SK-N-SH treated with all-trans-retinoic acid at 6 μM for 48 hours (cell line): ENCODE measurements at regions not wholly inside any gene's neighbourhood (a gene's known extent, or its start where the extent isn't known, plus 50 kb on each side); places are given as distances from the start of the nearest gene placed in this dataset.

ENCODE experiments used
- ATAC-seq: fragments of 200-7000 bp; cut with Tn5 transposase; 3 replicates; pipeline ENCODE4 v1.9.1; 2020; ENCODE audit warnings: mild to moderate bottlenecking, moderate library complexity
- ARNTL ChIP-seq: fragments of 450-650 bp; formaldehyde crosslinking; IDR thresholded peaks from 2 replicates; pipeline ENCODE4 v1.5.0; 2020; ENCODE audit warnings: low read depth, mild to moderate bottlenecking, moderate library complexity, borderline replicate concordance
- BACH2 ChIP-seq: fragments of 250-450 bp; sonication (Bioruptor Pico); IDR thresholded peaks from 2 replicates; pipeline ENCODE4 v1.9.0; 2021; ENCODE audit warnings: mild to moderate bottlenecking, borderline replicate concordance
- CREB5 ChIP-seq: fragments of 250-450 bp; sonication (Bioruptor Pico); IDR thresholded peaks from 2 replicates; pipeline ENCODE4 v1.5.1; 2020; ENCODE audit warnings: low read depth, mild to moderate bottlenecking, moderate library complexity
- CSDC2 ChIP-seq: fragments of 250-450 bp; sonication (Bioruptor Pico); IDR thresholded peaks from 2 replicates; pipeline ENCODE4 v1.5.0; 2020; ENCODE audit warnings: mild to moderate bottlenecking, moderate library complexity
- CSRNP3 ChIP-seq: fragments of 250-450 bp; sonication (Bioruptor Pico); IDR thresholded peaks from 2 replicates; pipeline ENCODE4 v1.5.1; 2021; ENCODE audit warnings: mild to moderate bottlenecking, moderate library complexity
- ESRRG ChIP-seq: fragments of 250-450 bp; sonication (Bioruptor Pico); IDR thresholded peaks from 2 replicates; pipeline ENCODE4 v1.6.1; 2021; ENCODE audit warnings: mild to moderate bottlenecking
- GLIS3 ChIP-seq: fragments of 250-450 bp; sonication (Bioruptor Pico); IDR thresholded peaks from 2 replicates; pipeline ENCODE4 v1.5.0; 2020; ENCODE audit warnings: mild to moderate bottlenecking, moderate library complexity
- ISL1 ChIP-seq: fragments of 250-450 bp; sonication (Bioruptor Pico); IDR thresholded peaks from 2 replicates; pipeline ENCODE4 v2.1.2; 2022; ENCODE audit warnings: mild to moderate bottlenecking, moderate library complexity
- OSR1 ChIP-seq: fragments of 250-450 bp; sonication (Bioruptor Pico); IDR thresholded peaks from 2 replicates; pipeline ENCODE4 v1.8.0; 2022; ENCODE audit warnings: moderate library complexity, mild to moderate bottlenecking, inconsistent platforms
- PATZ1 ChIP-seq: fragments of 250-450 bp; sonication (Bioruptor Pico); IDR thresholded peaks from 2 replicates; pipeline ENCODE4 v1.8.0; 2020; ENCODE audit warnings: mild to moderate bottlenecking, moderate library complexity, borderline replicate concordance
- POU6F1 ChIP-seq: fragments of 250-450 bp; sonication (Bioruptor Pico); IDR thresholded peaks from 2 replicates; pipeline ENCODE4 v1.8.0; 2021; ENCODE audit warnings: low read depth, mild to moderate bottlenecking, moderate library complexity, borderline replicate concordance
- SNAI2 ChIP-seq: fragments of 250-450 bp; sonication (Bioruptor Pico); IDR thresholded peaks from 2 replicates; pipeline ENCODE4 v1.5.0; 2020; ENCODE audit warnings: mild to moderate bottlenecking, moderate library complexity
- TOX ChIP-seq: fragments of 250-450 bp; sonication (Bioruptor Pico); IDR thresholded peaks from 2 replicates; pipeline ENCODE4 v1.8.0; 2021; ENCODE audit warnings: mild to moderate bottlenecking, moderate library complexity, borderline replicate concordance
- ZFP30 ChIP-seq: fragments of 450-650 bp; formaldehyde crosslinking; IDR thresholded peaks from 2 replicates; pipeline ENCODE4 v1.5.0; 2022; ENCODE audit warnings: mild to moderate bottlenecking, moderate library complexity
- ZNF565 ChIP-seq: fragments of 450-650 bp; formaldehyde crosslinking; conservative IDR thresholded peaks from 2 replicates; pipeline ENCODE4 v1.5.0; 2020; ENCODE audit warnings: low read depth, mild to moderate bottlenecking, moderate library complexity
- ZNF70 ChIP-seq: fragments of 450-650 bp; formaldehyde crosslinking; IDR thresholded peaks from 2 replicates; pipeline ENCODE4 v1.5.0; 2020; ENCODE audit warnings: mild to moderate bottlenecking, moderate library complexity
- ZNF8 ChIP-seq: fragments of 450-650 bp; formaldehyde crosslinking; IDR thresholded peaks from 2 replicates; pipeline ENCODE4 v1.5.0; 2020; ENCODE audit warnings: mild to moderate bottlenecking, moderate library complexity

- TF ChIP-seq SNAI2 (CRISPR knock-in tag) (no peak), ZNF70 (CRISPR knock-in tag) (no peak), TOX (CRISPR knock-in tag) (no peak), CREB5 (CRISPR knock-in tag) (no peak)
- no peak for ATAC-seq
Observed at GRCh38 chr18:39721712-39722111, 2156.1 kb upstream of the CELF4 start.

- ATAC-seq: no peak
- TF ChIP-seq TOX (CRISPR knock-in tag) (no peak), CSRNP3 (CRISPR knock-in tag) (no peak), SNAI2 (CRISPR knock-in tag) (no peak), PATZ1 (CRISPR knock-in tag) (no peak), CSDC2 (no peak), ZNF565 (CRISPR knock-in tag) (no peak), POU6F1 (CRISPR knock-in tag) (no peak), OSR1 (no peak), GLIS3 (no peak), ZNF8 (CRISPR knock-in tag) (no peak)
- TF ChIP-seq, all 23 proteins: peak for 0
Observed at GRCh38 chr18:39713961-39714360, 2148.4 kb upstream of the CELF4 start.

- TF ChIP-seq ISL1 (CRISPR knock-in tag) (no peak), BACH2 (CRISPR knock-in tag) (no peak), ESRRG (CRISPR knock-in tag) (no peak), ZNF8 (CRISPR knock-in tag) (no peak), CSRNP3 (CRISPR knock-in tag) (no peak), OSR1 (no peak), ZNF70 (CRISPR knock-in tag) (no peak), SNAI2 (CRISPR knock-in tag) (no peak), ARNTL (CRISPR knock-in tag) (no peak), GLIS3 (no peak), ZNF565 (CRISPR knock-in tag) (no peak), CREB5 (CRISPR knock-in tag) (no peak), ZFP30 (no peak), POU6F1 (CRISPR knock-in tag) (no peak)
- no peak for ATAC-seq
Observed at GRCh38 chr18:39711701-39712100, 2146.1 kb upstream of the CELF4 start.
